ENCODE measurements at regions not wholly inside any gene's neighbourhood (a gene's known extent, or its start where the extent isn't known, plus 50 kb on each side); places are given as distances from the start of the nearest gene placed in this dataset.

DNA sequence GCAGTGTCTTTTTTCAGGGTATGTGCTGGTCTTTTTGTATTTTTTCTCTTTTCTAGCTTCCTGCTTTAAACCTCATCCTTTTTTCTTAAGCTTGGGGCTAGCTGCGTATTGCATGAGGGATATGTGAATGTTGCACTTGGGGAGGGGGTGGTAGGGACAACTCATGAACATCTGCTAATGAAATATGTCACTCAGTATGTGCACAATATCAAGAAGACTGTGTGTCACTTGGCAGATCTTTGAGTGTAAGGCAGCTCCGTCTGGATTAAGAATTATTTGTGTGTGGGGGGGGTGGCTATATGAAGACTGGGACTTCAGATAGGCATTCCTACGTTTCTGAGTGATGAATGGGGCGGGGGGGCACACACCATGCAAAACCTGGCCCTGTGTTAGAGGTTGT lies 170.4 kb upstream of the CACNA1E start:
- TF ChIP-seq, protein P1, sequence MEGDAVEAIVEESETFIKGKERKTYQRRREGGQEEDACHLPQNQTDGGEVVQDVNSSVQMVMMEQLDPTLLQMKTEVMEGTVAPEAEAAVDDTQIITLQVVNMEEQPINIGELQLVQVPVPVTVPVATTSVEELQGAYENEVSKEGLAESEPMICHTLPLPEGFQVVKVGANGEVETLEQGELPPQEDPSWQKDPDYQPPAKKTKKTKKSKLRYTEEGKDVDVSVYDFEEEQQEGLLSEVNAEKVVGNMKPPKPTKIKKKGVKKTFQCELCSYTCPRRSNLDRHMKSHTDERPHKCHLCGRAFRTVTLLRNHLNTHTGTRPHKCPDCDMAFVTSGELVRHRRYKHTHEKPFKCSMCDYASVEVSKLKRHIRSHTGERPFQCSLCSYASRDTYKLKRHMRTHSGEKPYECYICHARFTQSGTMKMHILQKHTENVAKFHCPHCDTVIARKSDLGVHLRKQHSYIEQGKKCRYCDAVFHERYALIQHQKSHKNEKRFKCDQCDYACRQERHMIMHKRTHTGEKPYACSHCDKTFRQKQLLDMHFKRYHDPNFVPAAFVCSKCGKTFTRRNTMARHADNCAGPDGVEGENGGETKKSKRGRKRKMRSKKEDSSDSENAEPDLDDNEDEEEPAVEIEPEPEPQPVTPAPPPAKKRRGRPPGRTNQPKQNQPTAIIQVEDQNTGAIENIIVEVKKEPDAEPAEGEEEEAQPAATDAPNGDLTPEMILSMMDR (conservative IDR thresholded peaks at IDR 0.05; ENCODE audit: control insufficient read depth, insufficient read depth, low read depth, low read length), result no peak
- H3K4me3 ChIP-seq (ENCODE audit: control insufficient read depth, low read depth, low read length), result no peak overlapping the region
- no peak for DNase-seq (ENCODE audit: low read depth)

GRCh38 chr1:181313466-181313865 lies 169.9 kb upstream of the CACNA1E start:
- no peak overlapping the region for H3K4me3 ChIP-seq (ENCODE audit: control insufficient read depth, low read depth, low read length)
- TF ChIP-seq, protein P1 (conservative IDR thresholded peaks at IDR 0.05; ENCODE audit: control insufficient read depth, insufficient read depth, low read depth, low read length), result no peak
- DNase-seq (ENCODE audit: low read depth), result no peak

- no peak for DNase-seq (ENCODE audit: low read depth)
- TF ChIP-seq, protein P1 (conservative IDR thresholded peaks at IDR 0.05; ENCODE audit: control insufficient read depth, insufficient read depth, low read depth, low read length), result no peak
- no peak overlapping the region for H3K4me3 ChIP-seq (ENCODE audit: control insufficient read depth, low read depth, low read length)
Measured at GRCh38 chr1:181314010-181314409, 169.3 kb upstream of the CACNA1E start.

- TF ChIP-seq, protein P1 (conservative IDR thresholded peaks at IDR 0.05; ENCODE audit: control insufficient read depth, insufficient read depth, low read depth, low read length), result no peak
- no peak overlapping the region for H3K4me3 ChIP-seq (ENCODE audit: control insufficient read depth, low read depth, low read length)
- DNase-seq (ENCODE audit: low read depth), result no peak
Measured at GRCh38 chr1:181314959-181315358, 168.4 kb upstream of the CACNA1E start.

DNA sequence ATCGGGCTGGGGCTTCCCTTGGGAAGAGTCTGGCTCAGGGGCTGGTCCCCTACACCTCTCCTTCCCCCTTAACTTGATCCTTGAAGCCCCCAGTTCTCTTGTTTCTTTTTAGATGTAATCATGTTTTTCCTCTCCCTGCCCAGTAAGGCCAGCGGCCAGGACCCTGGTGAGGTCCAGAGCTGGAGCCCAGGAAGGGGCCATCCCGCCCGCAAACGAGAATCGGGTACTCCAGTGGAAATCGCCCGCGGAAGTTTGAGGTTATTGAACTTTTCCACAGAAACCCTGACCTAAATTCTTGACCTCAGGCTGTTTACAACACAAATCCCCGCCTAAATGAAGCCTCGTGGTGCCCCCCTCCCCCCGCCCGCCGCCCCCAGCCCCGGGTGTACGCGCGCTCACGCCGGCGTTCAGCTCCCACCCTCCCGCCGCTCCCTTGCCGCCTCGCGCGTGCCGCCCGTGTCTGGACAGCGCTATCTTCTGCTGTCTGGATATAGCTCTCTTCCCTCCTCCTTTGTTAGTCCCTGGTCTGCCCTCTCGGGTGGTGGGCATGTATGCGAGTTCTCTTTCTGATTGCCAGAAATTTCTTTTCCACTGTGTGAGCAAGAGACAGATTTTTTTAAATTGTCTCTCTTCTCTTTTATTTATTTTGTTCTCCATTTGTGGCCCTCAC lies 165.9 kb upstream of the CACNA1E start:
- TF ChIP-seq, protein P1 (conservative IDR thresholded peaks at IDR 0.05; ENCODE audit: control insufficient read depth, insufficient read depth, low read depth, low read length), result no peak
- no peak overlapping the region for H3K4me3 ChIP-seq (ENCODE audit: control insufficient read depth, low read depth, low read length)
- no peak for DNase-seq (ENCODE audit: low read depth)

GRCh38 chr1:181318022-181318857 lies 165.1 kb upstream of the CACNA1E start:
- TF ChIP-seq, protein P1 (conservative IDR thresholded peaks at IDR 0.05; ENCODE audit: control insufficient read depth, insufficient read depth, low read depth, low read length), result no peak
- no peak overlapping the region for H3K4me3 ChIP-seq (ENCODE audit: control insufficient read depth, low read depth, low read length)

More at GRCh38 chr1:181318022-181318857, 165.1 kb upstream of the CACNA1E start:
- DNase-seq (ENCODE audit: low read depth), result no peak

Measured in fibroblast of mammary gland (primary cell).